LHCN-M2 (cell line): ENCODE measurements at regions not wholly inside any gene's neighbourhood (a gene's known extent, or its start where the extent isn't known, plus 50 kb on each side); places are given as distances from the start of the nearest gene placed in this dataset.
"Not testable (repeated sequence)": the region's sequence is repeated elsewhere in the genome, so short reads cannot be mapped to it uniquely, and the experiment has no call there.

Experiments used
- DNase-seq: peaks from one replicate; pipeline ENCODE4 v3.0.0-alpha.2; 2012; ENCODE audit warnings: low read depth

GRCh38 chr7:85891900-85892299 lies 705.0 kb upstream of the SEMA3D start:
- not testable (repeated sequence) for DNase-seq

- DNase-seq = peak; percentile 4
Observed at GRCh38 chr7:85890244-85890811, 703.5 kb upstream of the SEMA3D start.

- no peak for DNase-seq
Observed at GRCh38 chr7:85887133-85887532, 700.3 kb upstream of the SEMA3D start.

- DNase-seq = no peak
Observed at GRCh38 chr7:85882335-85882734, 695.5 kb upstream of the SEMA3D start.

- no peak for DNase-seq
Observed at GRCh38 chr7:85875398-85875797, 688.5 kb upstream of the SEMA3D start.

GRCh38 chr7:85866540-85866939 lies 679.7 kb upstream of the SEMA3D start:
- DNase-seq = no peak

- peak; percentile 2 for DNase-seq
Observed at GRCh38 chr7:85851571-85852193, 664.8 kb upstream of the SEMA3D start.

GRCh38 chr7:85850381-85850780 lies 663.5 kb upstream of the SEMA3D start:
- no peak for DNase-seq

- DNase-seq = no peak
Observed at GRCh38 chr7:85840554-85840953, 653.7 kb upstream of the SEMA3D start.

GRCh38 chr7:85833066-85833465 lies 646.2 kb upstream of the SEMA3D start:
- DNase-seq = no peak

- DNase-seq = no peak
Observed at GRCh38 chr7:85830982-85831381, 644.1 kb upstream of the SEMA3D start.

- DNase-seq = no peak
Observed at GRCh38 chr7:85829817-85830432, 643.1 kb upstream of the SEMA3D start.

GRCh38 chr7:85829176-85829575 lies 642.3 kb upstream of the SEMA3D start:
- no peak for DNase-seq

- no peak for DNase-seq
Observed at GRCh38 chr7:85828614-85829013, 641.8 kb upstream of the SEMA3D start.

GRCh38 chr7:85823396-85824080 lies 636.7 kb upstream of the SEMA3D start:
- DNase-seq = no peak

GRCh38 chr7:85821926-85822325 lies 635.1 kb upstream of the SEMA3D start:
- no peak for DNase-seq

- no peak for DNase-seq
Observed at GRCh38 chr7:85820702-85821443, 634.0 kb upstream of the SEMA3D start.

- no peak for DNase-seq
Observed at GRCh38 chr7:85815526-85815925, 628.7 kb upstream of the SEMA3D start.

GRCh38 chr7:85806321-85806720 lies 619.5 kb upstream of the SEMA3D start:
- no peak for DNase-seq

GRCh38 chr7:85805656-85806055 lies 618.8 kb upstream of the SEMA3D start:
- DNase-seq = no peak

GRCh38 chr7:85805249-85805648 lies 618.4 kb upstream of the SEMA3D start:
- no peak for DNase-seq

GRCh38 chr7:85802211-85802610 lies 615.4 kb upstream of the SEMA3D start:
- DNase-seq = no peak
